ENCODE measurements at regions not wholly inside any gene's neighbourhood (a gene's known extent, or its start where the extent isn't known, plus 50 kb on each side); places are given as distances from the start of the nearest gene placed in this dataset.

- no peak for TF ChIP-seq CTCF (IDR thresholded peaks at IDR 0.05)
- ATAC-seq (no peak), DNase-seq (no peak)
- Histone ChIP-seq H3K4me1 (no peaks in the 10 kb centered on the region), H3K36me3 (no peaks in the 10 kb centered on the region), H3K27me3 (no peaks in the 10 kb centered on the region), H3K27ac (no peak overlapping the region), H3K4me3 (no peak overlapping the region), H3K9me3 (no peaks in the 10 kb centered on the region)
- intact Hi-C loops (cut with DNase I) = no loop called here
Observed at GRCh38 chr11:116135891-116136290, 631.7 kb upstream of the CADM1 start.

- Histone ChIP-seq H3K27me3 (no peaks in the 10 kb centered on the region), H3K9me3 (no peaks in the 10 kb centered on the region), H3K4me1 (no peaks in the 10 kb centered on the region), H3K27ac (no peak overlapping the region), H3K36me3 (no peaks in the 10 kb centered on the region), H3K4me3 (no peak overlapping the region)
- intact Hi-C loops (cut with DNase I) = no loop called here
- TF ChIP-seq CTCF (IDR thresholded peaks at IDR 0.05) = no peak
- DNase-seq (no peak), ATAC-seq (no peak)
Observed at GRCh38 chr11:116134450-116134849, 630.2 kb upstream of the CADM1 start.

GRCh38 chr11:116132273-116132978, 628.2 kb upstream of the CADM1 start:
- Histone ChIP-seq H3K9me3 (no peaks in the 10 kb centered on the region), H3K4me3 (no peak overlapping the region), H3K36me3 (no peaks in the 10 kb centered on the region), H3K27ac (no peak overlapping the region), H3K4me1 (no peaks in the 10 kb centered on the region), H3K27me3 (no peaks in the 10 kb centered on the region)
- DNase-seq = no peak
- no peak for TF ChIP-seq CTCF (IDR thresholded peaks at IDR 0.05)
- intact Hi-C loops (cut with DNase I) = no loop called here
- ATAC-seq = no peak

- ATAC-seq (no peak), DNase-seq (no peak)
- Histone ChIP-seq H3K4me1 (no peaks in the 10 kb centered on the region), H3K27me3 (no peaks in the 10 kb centered on the region), H3K4me3 (no peak overlapping the region), H3K9me3 (no peaks in the 10 kb centered on the region), H3K27ac (no peak overlapping the region), H3K36me3 (no peaks in the 10 kb centered on the region)
- intact Hi-C loops (cut with DNase I) = no loop called here
- TF ChIP-seq CTCF (IDR thresholded peaks at IDR 0.05) = no peak
Observed at GRCh38 chr11:116130122-116130521, 625.9 kb upstream of the CADM1 start.

- intact Hi-C loops (cut with DNase I) = no loop called here
Observed at GRCh38 chr11:116129456-116129855, 625.2 kb upstream of the CADM1 start.

More at GRCh38 chr11:116129456-116129855, 625.2 kb upstream of the CADM1 start:
- ATAC-seq = no peak
- Histone ChIP-seq H3K27me3 (no peaks in the 10 kb centered on the region), H3K36me3 (no peaks in the 10 kb centered on the region), H3K27ac (no peak overlapping the region), H3K9me3 (no peaks in the 10 kb centered on the region), H3K4me1 (no peaks in the 10 kb centered on the region), H3K4me3 (no peak overlapping the region)
- TF ChIP-seq CTCF (IDR thresholded peaks at IDR 0.05) = no peak
- no peak for DNase-seq
